Body of pancreas (tissue), 4 donors: ENCODE measurements at regions not wholly inside any gene's neighbourhood (a gene's known extent, or its start where the extent isn't known, plus 50 kb on each side); places are given as distances from the start of the nearest gene placed in this dataset.
"Not testable (repeated sequence)": the region's sequence is repeated elsewhere in the genome, so short reads cannot be mapped to it uniquely, and the experiment has no call there.

Experiments used
- CTCF ChIP-seq, 7 experiments: fragments of 450-650 bp in 4 of 7; fragments of 200-600 bp in 3 of 7; sonication (generic) in 3 of 7; IDR thresholded peaks; one replicate each; pipeline ENCODE4 v1.5.1; 2016 to 2019; ENCODE audit warnings: antibody characterized with exemption in 7 of 7
- POLR2A ChIP-seq, 3 donors: fragments of 450-650 bp; IDR thresholded peaks; one replicate each; pipeline ENCODE4 v1.6.1; 2016; ENCODE audit warnings: antibody characterized with exemption in 3 of 3, mild to moderate bottlenecking in 2 of 3

- TF ChIP-seq CTCF, POLR2A (IDR thresholded peaks at IDR 0.05): not testable (repeated sequence)
These were observed 116.9 kb upstream of the AFDN start for GRCh38 chr6:167709776-167710336.
